DND-41 (cell line): ENCODE measurements at regions not wholly inside any gene's neighbourhood (a gene's known extent, or its start where the extent isn't known, plus 50 kb on each side); places are given as distances from the start of the nearest gene placed in this dataset.

ENCODE experiments used
- CTCF ChIP-seq: IDR thresholded peaks from 2 replicates; pipeline ENCODE4 v1.5.1; 2012; ENCODE audit warnings: borderline replicate concordance, low read length, moderate library complexity, mild to moderate bottlenecking; ENCODE audit not compliant: poor library complexity, severe bottlenecking; ENCODE audit errors: extremely low read depth
- EZH2 ChIP-seq: IDR thresholded peaks from 3 replicates; pipeline ENCODE4 v1.6.1; 2012; ENCODE audit warnings: borderline replicate concordance, low read depth, mild to moderate bottlenecking, moderate library complexity, low read length, inconsistent platforms; ENCODE audit not compliant: severe bottlenecking

DNA sequence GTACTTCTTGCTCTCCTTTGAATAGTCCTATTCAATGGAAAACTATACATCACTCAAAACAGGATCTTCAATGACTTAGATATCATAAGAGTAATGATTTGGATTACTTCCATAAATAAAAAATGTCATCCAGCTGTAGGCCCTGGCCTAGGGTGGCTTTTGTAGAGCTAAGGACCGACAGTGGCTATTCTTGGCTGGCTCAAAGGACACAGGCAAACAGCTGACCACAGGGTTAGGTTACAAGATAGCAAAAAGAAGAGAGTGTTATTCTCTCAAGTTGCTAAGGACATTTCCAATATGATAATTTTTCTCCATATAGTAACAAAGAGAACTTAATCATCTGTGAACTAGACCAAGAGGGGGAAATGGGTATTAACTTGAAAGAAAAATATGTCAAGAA, 495.1 kb downstream of the PLPP3 start:
- TF ChIP-seq CTCF, result no peak
- no peak for TF ChIP-seq EZH2
